ENCODE measurements at regions not wholly inside any gene's neighbourhood (a gene's known extent, or its start where the extent isn't known, plus 50 kb on each side); places are given as distances from the start of the nearest gene placed in this dataset.

DNA sequence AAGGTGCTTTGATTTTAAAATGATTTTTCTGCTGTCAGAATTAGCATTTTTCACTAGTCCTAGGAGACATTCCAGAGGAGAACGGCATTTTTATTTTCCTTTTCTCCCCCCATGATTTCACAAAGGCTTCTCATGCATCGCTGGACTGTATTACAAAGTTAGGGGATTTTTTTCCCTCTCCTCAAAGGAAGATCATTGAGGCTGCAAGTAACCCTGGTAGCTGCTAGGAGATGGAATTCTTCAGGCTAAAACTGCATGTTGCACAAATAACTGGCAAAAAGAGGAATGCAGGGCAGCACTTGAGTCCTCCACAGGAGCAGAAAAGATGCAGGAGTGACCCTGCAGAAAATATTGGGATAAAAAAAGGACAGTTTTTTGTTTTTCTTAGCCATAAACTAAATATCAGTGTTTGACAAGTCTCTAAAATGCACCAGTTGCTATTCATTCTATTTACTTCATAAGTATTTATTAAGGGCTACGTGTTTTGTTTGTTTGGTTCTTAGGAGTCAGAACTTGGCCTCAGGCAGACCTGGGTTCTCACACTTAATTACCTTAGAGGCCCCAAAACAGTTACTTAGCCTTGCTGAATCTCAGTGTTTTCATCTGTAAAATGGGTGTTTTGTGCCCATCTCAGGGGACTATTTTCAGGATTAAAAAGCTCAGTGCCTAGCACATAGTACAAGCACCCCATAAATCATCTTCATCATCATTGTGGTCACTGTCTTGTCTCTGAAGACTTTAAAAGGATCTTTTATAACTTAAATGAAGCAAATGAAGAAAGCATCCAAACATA lies 144.5 kb upstream of the ID4 start:
- WGBS, 2 experiments (ENCODE audit: extremely low coverage in 1 of 2, insufficient coverage in 1 of 2, insufficient read length in 1 of 2, insufficient replicate concordance in 2 of 2, low coverage in 1 of 2, low lambda C conversion rate in 2 of 2, missing lambda C conversion rate in 1 of 2) = 44% methylated on average over 3 of the region's 3 CpGs; no CpG with 5 or more reads in 1 of the 2 experiments
- TF ChIP-seq, protein P1, sequence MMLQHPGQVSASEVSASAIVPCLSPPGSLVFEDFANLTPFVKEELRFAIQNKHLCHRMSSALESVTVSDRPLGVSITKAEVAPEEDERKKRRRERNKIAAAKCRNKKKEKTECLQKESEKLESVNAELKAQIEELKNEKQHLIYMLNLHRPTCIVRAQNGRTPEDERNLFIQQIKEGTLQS (IDR thresholded peaks at IDR 0.05; ENCODE audit: insufficient read depth, low read depth, low read length) = no peak
- TF ChIP-seq BCL11A (IDR thresholded peaks at IDR 0.05; ENCODE audit: low read depth in 2 of 2, low read length in 2 of 2) = no peak
- TF ChIP-seq KDM1A (IDR thresholded peaks at IDR 0.05; ENCODE audit: borderline replicate concordance, low read length) = peak; percentile 95
- no peak for TF ChIP-seq KDM4A (IDR thresholded peaks at IDR 0.05; ENCODE audit: low read depth, low read length, severe bottlenecking)
- peak; percentile 27 for TF ChIP-seq SAP30 (IDR thresholded peaks at IDR 0.05; ENCODE audit: insufficient read depth, insufficient replicate concordance, low read length)
- TF ChIP-seq, protein P2, sequence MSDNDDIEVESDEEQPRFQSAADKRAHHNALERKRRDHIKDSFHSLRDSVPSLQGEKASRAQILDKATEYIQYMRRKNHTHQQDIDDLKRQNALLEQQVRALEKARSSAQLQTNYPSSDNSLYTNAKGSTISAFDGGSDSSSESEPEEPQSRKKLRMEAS (IDR thresholded peaks at IDR 0.05) = no peak
- peak; percentile 26; the same call in 1 of the 2 replicates for TF ChIP-seq TEAD4 (IDR thresholded peaks at IDR 0.05; ENCODE audit: low read depth, low read length)
- TF ChIP-seq JUND (IDR thresholded peaks at IDR 0.05; ENCODE audit: low read length) = no peak
- peak in 1 of 2 experiments; percentile 52; a peak in 1 of 4 replicates for TF ChIP-seq HDAC2 (IDR thresholded peaks at IDR 0.05; ENCODE audit: borderline replicate concordance in 1 of 2, low read depth in 2 of 2, low read length in 2 of 2)
- TF ChIP-seq TAF7 (optimal IDR thresholded peaks at IDR 0.05; ENCODE audit: borderline replicate concordance, low read depth, low read length) = no peak

More for the DNA sequence above, 144.5 kb upstream of the ID4 start:
- Histone ChIP-seq H2BK120ac (replicated peaks; ENCODE audit: low read depth, low read length) (peak overlapping the region; percentile 81), H3K36me3 (ENCODE audit: control insufficient read depth in 2 of 4, insufficient read depth in 4 of 4, low read length in 3 of 4) (no peaks in the 10 kb centered on the region), H3K23me2 (ENCODE audit: low read depth, low read length) (peaks cover 7% of the 10 kb centered on the region; the same call in 1 of the 2 replicates), H2AK5ac (ENCODE audit: low read depth, low read length) (no peak overlapping the region), H4K91ac (replicated peaks; ENCODE audit: insufficient read length, low read length) (no peak overlapping the region), H3K56ac (replicated peaks; ENCODE audit: insufficient read length, low read depth, low read length) (no peak overlapping the region), H3K4me2 (ENCODE audit: insufficient read depth in 1 of 2, low read depth in 2 of 2, low read length in 2 of 2) (peak overlapping the region; percentile 90 to 93), H3K18ac (ENCODE audit: extremely low read depth, low read length) (no peak overlapping the region), H4K20me1 (replicated peaks in 1 of 2; ENCODE audit: control insufficient read depth in 1 of 2, insufficient read depth in 2 of 2, low read length in 2 of 2) (no peaks in the 10 kb centered on the region), H3K4ac (replicated peaks; ENCODE audit: insufficient read length, low read depth, low read length) (no peak overlapping the region), H2BK12ac (ENCODE audit: low read depth, low read length) (no peak overlapping the region; the same call in 1 of the 2 replicates), H2BK15ac (ENCODE audit: low read length) (no peak overlapping the region), H3K23ac (ENCODE audit: insufficient read length) (no peak overlapping the region), H4K8ac (ENCODE audit: extremely low read depth, insufficient read depth, low read length) (no peak overlapping the region), H3K4me1 (replicated peaks in 1 of 4; ENCODE audit: control insufficient read depth in 3 of 4, insufficient read depth in 4 of 4, low read length in 3 of 4) (peaks cover 2 to 15% (median 11%) of the 10 kb centered on the region in 4 experiments; a peak in 4 of 7 replicates), H2BK20ac (ENCODE audit: low read length) (peak overlapping the region; percentile 87; the same call in 1 of the 2 replicates), H3K9me3 (ENCODE audit: insufficient read depth in 2 of 2, low read depth in 1 of 2, low read length in 1 of 2) (no peaks in the 10 kb centered on the region), H3K27me3 (replicated peaks in 1 of 4; ENCODE audit: control insufficient read depth in 3 of 4, extremely low read depth in 1 of 4, insufficient read depth in 3 of 4, low read length in 3 of 4) (no peaks in the 10 kb centered on the region), H3K9ac (replicated peaks in 1 of 4; ENCODE audit: extremely low read depth in 1 of 4, low read depth in 3 of 4, low read length in 3 of 4) (no peak overlapping the region; a peak in 1 of 7 replicates), H2BK5ac (ENCODE audit: low read depth, low read length) (no peak overlapping the region), H4K5ac (ENCODE audit: insufficient read length, low read depth, low read length) (peak overlapping the region; percentile 65), H3K79me1 (ENCODE audit: low read depth, low read length) (no peaks in the 10 kb centered on the region), H3K4me3 (ENCODE audit: extremely low read depth in 1 of 4, insufficient read depth in 2 of 4, low read depth in 3 of 4, low read length in 4 of 4) (peak overlapping the region in 3 of 4 experiments; percentile 52 to 64 (median 62); a peak in 6 of 8 replicates), H2AFZ (ENCODE audit: low read length) (no peak overlapping the region), H3K79me2 (ENCODE audit: control insufficient read depth in 1 of 2, insufficient read depth in 2 of 2, low read length in 2 of 2) (no peaks in the 10 kb centered on the region), H3K14ac (ENCODE audit: insufficient read length) (no peak overlapping the region), H3K27ac (ENCODE audit: low read depth, low read length) (no peak overlapping the region; the same call in 1 of the 2 replicates)
- CTCF ChIA-PET (ENCODE audit: partially characterized antibody) = interaction anchor here (0.7 to 2.1 kb wide), 4 partner anchors 26 to 160 kb away, joined by 3 to 4 read pairs (median 4); partner anchors contain the start of gene ID4
- POLR2A ChIA-PET (ENCODE audit: partially characterized antibody) = interaction anchor here (1.3 to 1.7 kb wide), 3 partner anchors 26 to 145 kb away, joined by 4 to 6 read pairs (median 5); partner anchors contain the start of gene ID4
- DNase-seq (ENCODE audit: low read depth in 1 of 2, low spot score in 2 of 2) (no peak), FAIRE-seq (no peak)

All from H1 (cell line).